ENCODE measurements at regions not wholly inside any gene's neighbourhood (a gene's known extent, or its start where the extent isn't known, plus 50 kb on each side); places are given as distances from the start of the nearest gene placed in this dataset.

- CTCF ChIA-PET: no interaction called here
- H3K9ac ChIP-seq (ENCODE audit: low read length): no peak overlapping the region
- no peaks in the 10 kb centered on the region for H3K4me1 ChIP-seq (ENCODE audit: control insufficient read depth in 1 of 2, insufficient read depth in 2 of 2, low read length in 2 of 2)
- H4K20me1 ChIP-seq (ENCODE audit: insufficient read depth): no peaks in the 10 kb centered on the region
- no peak overlapping the region for H3K4me2 ChIP-seq (ENCODE audit: low read length)
- H3K9me3 ChIP-seq (ENCODE audit: control insufficient read depth in 1 of 2, insufficient read depth in 1 of 2, low read depth in 1 of 2, low read length in 2 of 2): no peaks in the 10 kb centered on the region
- no peaks in the 10 kb centered on the region for H3K27me3 ChIP-seq (ENCODE audit: insufficient read depth, low read length)
- no peak overlapping the region for H3K4me3 ChIP-seq (replicated peaks in 1 of 2; ENCODE audit: low read depth in 1 of 2, low read length in 2 of 2)
- H3K27ac ChIP-seq (ENCODE audit: low read depth, low read length): no peak overlapping the region
- no peak overlapping the region for H2AFZ ChIP-seq (ENCODE audit: low read depth, low read length, poor library complexity, severe bottlenecking)
- ATAC-seq (no peak), DNase-seq (ENCODE audit: low read depth, low spot score) (no peak)
- H3K79me2 ChIP-seq (ENCODE audit: insufficient read depth, low read length): no peaks in the 10 kb centered on the region
- H3K36me3 ChIP-seq (ENCODE audit: control insufficient read depth in 1 of 2, insufficient read depth in 2 of 2, low read length in 2 of 2): no peaks in the 10 kb centered on the region
- no peaks in the 10 kb centered on the region for H3K9me2 ChIP-seq (ENCODE audit: insufficient read depth)
- TF ChIP-seq POLR2AphosphoS5 (IDR thresholded peaks at IDR 0.05; ENCODE audit: low read depth, low read length): no peak
- no peak for TF ChIP-seq MAX (IDR thresholded peaks at IDR 0.05)
- TF ChIP-seq EGR1 (IDR thresholded peaks at IDR 0.05; ENCODE audit: low read depth): no peak
- TF ChIP-seq ELF1 (IDR thresholded peaks at IDR 0.05; ENCODE audit: borderline replicate concordance, low read depth): no peak
- no peak for TF ChIP-seq ZFX (IDR thresholded peaks at IDR 0.05)
- no peak for TF ChIP-seq YY1 (IDR thresholded peaks at IDR 0.05; ENCODE audit: extremely low read depth, insufficient replicate concordance, low read depth, low read length)
- TF ChIP-seq RAD21 (IDR thresholded peaks at IDR 0.05; ENCODE audit: low read depth): no peak
- TF ChIP-seq ATF3 (IDR thresholded peaks at IDR 0.05): no peak
- RAD21 ChIA-PET (ENCODE audit: low non-redundant PET in 1 of 2, low total read pairs in 2 of 2, uncharacterized antibody in 2 of 2, unreplicated experiment in 2 of 2): no interaction called here
- POLR2A ChIA-PET: no interaction called here
- BruUV-seq (replicated peaks): no TSS peak
- intact Hi-C loops (cut with micrococcal nuclease): no loop called here
Measured at GRCh38 chr14:48250575-48250974, 575.2 kb upstream of the MDGA2 start.

- Histone ChIP-seq H2AFZ (ENCODE audit: low read depth, low read length, poor library complexity, severe bottlenecking) (no peak overlapping the region), H3K9ac (ENCODE audit: low read length) (no peak overlapping the region), H3K9me2 (ENCODE audit: insufficient read depth) (no peaks in the 10 kb centered on the region), H3K27ac (ENCODE audit: low read depth, low read length) (no peak overlapping the region), H3K4me1 (ENCODE audit: control insufficient read depth in 1 of 2, insufficient read depth in 2 of 2, low read length in 2 of 2) (no peaks in the 10 kb centered on the region), H3K4me3 (replicated peaks in 1 of 2; ENCODE audit: low read depth in 1 of 2, low read length in 2 of 2) (no peak overlapping the region), H3K79me2 (ENCODE audit: insufficient read depth, low read length) (no peaks in the 10 kb centered on the region), H3K9me3 (ENCODE audit: control insufficient read depth in 1 of 2, insufficient read depth in 1 of 2, low read depth in 1 of 2, low read length in 2 of 2) (no peaks in the 10 kb centered on the region), H3K4me2 (ENCODE audit: low read length) (no peak overlapping the region), H3K36me3 (ENCODE audit: control insufficient read depth in 1 of 2, insufficient read depth in 2 of 2, low read length in 2 of 2) (no peaks in the 10 kb centered on the region), H3K27me3 (ENCODE audit: insufficient read depth, low read length) (no peaks in the 10 kb centered on the region), H4K20me1 (ENCODE audit: insufficient read depth) (no peaks in the 10 kb centered on the region)
- RAD21 ChIA-PET (ENCODE audit: low non-redundant PET in 1 of 2, low total read pairs in 2 of 2, uncharacterized antibody in 2 of 2, unreplicated experiment in 2 of 2): no interaction called here
- ATAC-seq (no peak), DNase-seq (ENCODE audit: low read depth, low spot score) (no peak)
- intact Hi-C loops (cut with micrococcal nuclease): no loop called here
- POLR2A ChIA-PET: no interaction called here
- BruUV-seq (replicated peaks): no TSS peak
- CTCF ChIA-PET: no interaction called here
- no peak for TF ChIP-seq CEBPB (IDR thresholded peaks at IDR 0.05; ENCODE audit: low read depth)
- no peak for TF ChIP-seq ZBTB33 (IDR thresholded peaks at IDR 0.05; ENCODE audit: extremely low read depth, insufficient replicate concordance, low read length)
- TF ChIP-seq SP1 (IDR thresholded peaks at IDR 0.05; ENCODE audit: low read depth): no peak
- TF ChIP-seq EZH2phosphoT487 (IDR thresholded peaks at IDR 0.05; ENCODE audit: borderline replicate concordance): no peak
- no peak for TF ChIP-seq REST (IDR thresholded peaks at IDR 0.05; ENCODE audit: low read depth)
- no peak for TF ChIP-seq EZH2 (IDR thresholded peaks at IDR 0.05)
- no peak for TF ChIP-seq JUND (IDR thresholded peaks at IDR 0.05)
- no peak for TF ChIP-seq ZFX (IDR thresholded peaks at IDR 0.05)
- no peak for TF ChIP-seq FOSL1 (IDR thresholded peaks at IDR 0.05; ENCODE audit: low read depth)
- TF ChIP-seq MAX (IDR thresholded peaks at IDR 0.05): no peak
- no peak for TF ChIP-seq YY1 (IDR thresholded peaks at IDR 0.05; ENCODE audit: extremely low read depth, insufficient replicate concordance, low read depth, low read length)
- no peak for TF ChIP-seq EGR1 (IDR thresholded peaks at IDR 0.05; ENCODE audit: low read depth)
Measured at GRCh38 chr14:48247977-48248376, 572.6 kb upstream of the MDGA2 start.
